Lower leg skin (tissue), 3 donors: ENCODE measurements at regions not wholly inside any gene's neighbourhood (a gene's known extent, or its start where the extent isn't known, plus 50 kb on each side); places are given as distances from the start of the nearest gene placed in this dataset.

Experiments
- POLR2A ChIP-seq, 2 donors: fragments of 450-650 bp; IDR thresholded peaks; one replicate each; pipeline ENCODE4 v1.6.1; 2016 to 2017; ENCODE audit warnings: antibody characterized with exemption in 2 of 2, mild to moderate bottlenecking in 1 of 2, moderate library complexity in 1 of 2
- TF ChIP-seq, protein P1 (sequence below), 3 donors: fragments of 450-650 bp; IDR thresholded peaks; one replicate each; pipeline ENCODE4 v1.5.1; 2016; ENCODE audit warnings: antibody characterized with exemption in 3 of 3, mild to moderate bottlenecking in 3 of 3, moderate library complexity in 2 of 3

DNA sequence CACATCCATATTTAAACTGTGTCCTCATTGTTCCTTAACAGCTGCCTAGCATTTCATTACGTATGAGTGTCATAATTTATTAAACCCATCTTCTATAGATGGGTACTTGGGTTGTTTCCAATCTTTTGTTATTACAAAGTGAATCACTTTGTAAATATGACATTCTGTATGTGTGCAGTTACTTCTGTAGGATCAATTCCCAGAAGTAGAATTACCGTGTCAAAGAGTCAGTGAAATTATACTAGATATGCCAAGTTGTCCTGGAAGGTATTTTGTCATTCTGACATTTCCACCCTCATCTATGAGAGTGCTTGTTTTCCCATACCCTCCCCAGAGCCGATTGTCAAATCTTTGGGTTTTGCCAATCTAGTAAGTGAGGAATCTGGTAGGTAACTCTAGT is 194.5 kb upstream of the APCDD1 start:
- TF ChIP-seq, protein P1, sequence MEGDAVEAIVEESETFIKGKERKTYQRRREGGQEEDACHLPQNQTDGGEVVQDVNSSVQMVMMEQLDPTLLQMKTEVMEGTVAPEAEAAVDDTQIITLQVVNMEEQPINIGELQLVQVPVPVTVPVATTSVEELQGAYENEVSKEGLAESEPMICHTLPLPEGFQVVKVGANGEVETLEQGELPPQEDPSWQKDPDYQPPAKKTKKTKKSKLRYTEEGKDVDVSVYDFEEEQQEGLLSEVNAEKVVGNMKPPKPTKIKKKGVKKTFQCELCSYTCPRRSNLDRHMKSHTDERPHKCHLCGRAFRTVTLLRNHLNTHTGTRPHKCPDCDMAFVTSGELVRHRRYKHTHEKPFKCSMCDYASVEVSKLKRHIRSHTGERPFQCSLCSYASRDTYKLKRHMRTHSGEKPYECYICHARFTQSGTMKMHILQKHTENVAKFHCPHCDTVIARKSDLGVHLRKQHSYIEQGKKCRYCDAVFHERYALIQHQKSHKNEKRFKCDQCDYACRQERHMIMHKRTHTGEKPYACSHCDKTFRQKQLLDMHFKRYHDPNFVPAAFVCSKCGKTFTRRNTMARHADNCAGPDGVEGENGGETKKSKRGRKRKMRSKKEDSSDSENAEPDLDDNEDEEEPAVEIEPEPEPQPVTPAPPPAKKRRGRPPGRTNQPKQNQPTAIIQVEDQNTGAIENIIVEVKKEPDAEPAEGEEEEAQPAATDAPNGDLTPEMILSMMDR (IDR thresholded peaks at IDR 0.05) = no peak
- TF ChIP-seq POLR2A (IDR thresholded peaks at IDR 0.05) = no peak
